ENCODE measurements at regions not wholly inside any gene's neighbourhood (a gene's known extent, or its start where the extent isn't known, plus 50 kb on each side); places are given as distances from the start of the nearest gene placed in this dataset.

DNA sequence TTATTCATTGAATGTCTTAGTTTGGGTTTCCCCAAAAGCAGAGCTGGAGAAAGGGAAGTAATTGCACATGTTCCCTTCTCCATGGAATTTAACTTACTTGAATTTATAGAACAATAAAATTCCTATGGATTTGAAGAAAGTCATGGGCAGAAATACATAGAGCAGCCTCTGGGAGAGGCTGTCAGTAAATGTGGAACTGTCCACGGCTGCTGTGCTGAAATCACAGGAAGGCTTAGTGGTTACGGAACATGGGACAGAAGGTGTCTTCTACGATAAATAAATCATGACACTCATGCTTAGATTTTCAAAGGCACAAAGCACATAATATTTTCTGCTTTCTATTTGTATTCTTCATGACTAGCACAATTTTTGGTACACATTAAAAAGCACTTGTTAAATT, 440.6 kb upstream of the IZUMO3 start:
- TF ChIP-seq ZNF660 (tag by site-specific recombination; IDR thresholded peaks at IDR 0.05) (no peak), SETDB1 (IDR thresholded peaks at IDR 0.05; ENCODE audit: insufficient read length, low read length) (no peak), ZNF548 (tag by site-specific recombination; IDR thresholded peaks at IDR 0.05) (no peak), ZNF530 (tag by site-specific recombination; IDR thresholded peaks at IDR 0.05; ENCODE audit: low read depth) (no peak), ZNF558 (tag by site-specific recombination; IDR thresholded peaks at IDR 0.05) (no peak), YY1 (tag by site-specific recombination; IDR thresholded peaks at IDR 0.05) (no peak), ZBTB17 (tag by site-specific recombination; IDR thresholded peaks at IDR 0.05) (no peak)
- TF ChIP-seq, protein P1, sequence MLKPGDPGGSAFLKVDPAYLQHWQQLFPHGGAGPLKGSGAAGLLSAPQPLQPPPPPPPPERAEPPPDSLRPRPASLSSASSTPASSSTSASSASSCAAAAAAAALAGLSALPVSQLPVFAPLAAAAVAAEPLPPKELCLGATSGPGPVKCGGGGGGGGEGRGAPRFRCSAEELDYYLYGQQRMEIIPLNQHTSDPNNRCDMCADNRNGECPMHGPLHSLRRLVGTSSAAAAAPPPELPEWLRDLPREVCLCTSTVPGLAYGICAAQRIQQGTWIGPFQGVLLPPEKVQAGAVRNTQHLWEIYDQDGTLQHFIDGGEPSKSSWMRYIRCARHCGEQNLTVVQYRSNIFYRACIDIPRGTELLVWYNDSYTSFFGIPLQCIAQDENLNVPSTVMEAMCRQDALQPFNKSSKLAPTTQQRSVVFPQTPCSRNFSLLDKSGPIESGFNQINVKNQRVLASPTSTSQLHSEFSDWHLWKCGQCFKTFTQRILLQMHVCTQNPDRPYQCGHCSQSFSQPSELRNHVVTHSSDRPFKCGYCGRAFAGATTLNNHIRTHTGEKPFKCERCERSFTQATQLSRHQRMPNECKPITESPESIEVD (tag by site-specific recombination; IDR thresholded peaks at IDR 0.05): no peak
- TF ChIP-seq, protein P2, sequence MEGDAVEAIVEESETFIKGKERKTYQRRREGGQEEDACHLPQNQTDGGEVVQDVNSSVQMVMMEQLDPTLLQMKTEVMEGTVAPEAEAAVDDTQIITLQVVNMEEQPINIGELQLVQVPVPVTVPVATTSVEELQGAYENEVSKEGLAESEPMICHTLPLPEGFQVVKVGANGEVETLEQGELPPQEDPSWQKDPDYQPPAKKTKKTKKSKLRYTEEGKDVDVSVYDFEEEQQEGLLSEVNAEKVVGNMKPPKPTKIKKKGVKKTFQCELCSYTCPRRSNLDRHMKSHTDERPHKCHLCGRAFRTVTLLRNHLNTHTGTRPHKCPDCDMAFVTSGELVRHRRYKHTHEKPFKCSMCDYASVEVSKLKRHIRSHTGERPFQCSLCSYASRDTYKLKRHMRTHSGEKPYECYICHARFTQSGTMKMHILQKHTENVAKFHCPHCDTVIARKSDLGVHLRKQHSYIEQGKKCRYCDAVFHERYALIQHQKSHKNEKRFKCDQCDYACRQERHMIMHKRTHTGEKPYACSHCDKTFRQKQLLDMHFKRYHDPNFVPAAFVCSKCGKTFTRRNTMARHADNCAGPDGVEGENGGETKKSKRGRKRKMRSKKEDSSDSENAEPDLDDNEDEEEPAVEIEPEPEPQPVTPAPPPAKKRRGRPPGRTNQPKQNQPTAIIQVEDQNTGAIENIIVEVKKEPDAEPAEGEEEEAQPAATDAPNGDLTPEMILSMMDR (tag by site-specific recombination; IDR thresholded peaks at IDR 0.05): no peak
- TF ChIP-seq, protein P3, sequence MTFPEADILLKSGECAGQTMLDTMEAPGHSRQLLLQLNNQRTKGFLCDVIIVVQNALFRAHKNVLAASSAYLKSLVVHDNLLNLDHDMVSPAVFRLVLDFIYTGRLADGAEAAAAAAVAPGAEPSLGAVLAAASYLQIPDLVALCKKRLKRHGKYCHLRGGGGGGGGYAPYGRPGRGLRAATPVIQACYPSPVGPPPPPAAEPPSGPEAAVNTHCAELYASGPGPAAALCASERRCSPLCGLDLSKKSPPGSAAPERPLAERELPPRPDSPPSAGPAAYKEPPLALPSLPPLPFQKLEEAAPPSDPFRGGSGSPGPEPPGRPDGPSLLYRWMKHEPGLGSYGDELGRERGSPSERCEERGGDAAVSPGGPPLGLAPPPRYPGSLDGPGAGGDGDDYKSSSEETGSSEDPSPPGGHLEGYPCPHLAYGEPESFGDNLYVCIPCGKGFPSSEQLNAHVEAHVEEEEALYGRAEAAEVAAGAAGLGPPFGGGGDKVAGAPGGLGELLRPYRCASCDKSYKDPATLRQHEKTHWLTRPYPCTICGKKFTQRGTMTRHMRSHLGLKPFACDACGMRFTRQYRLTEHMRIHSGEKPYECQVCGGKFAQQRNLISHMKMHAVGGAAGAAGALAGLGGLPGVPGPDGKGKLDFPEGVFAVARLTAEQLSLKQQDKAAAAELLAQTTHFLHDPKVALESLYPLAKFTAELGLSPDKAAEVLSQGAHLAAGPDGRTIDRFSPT (tag by site-specific recombination; IDR thresholded peaks at IDR 0.05): no peak
- TF ChIP-seq, protein P4, sequence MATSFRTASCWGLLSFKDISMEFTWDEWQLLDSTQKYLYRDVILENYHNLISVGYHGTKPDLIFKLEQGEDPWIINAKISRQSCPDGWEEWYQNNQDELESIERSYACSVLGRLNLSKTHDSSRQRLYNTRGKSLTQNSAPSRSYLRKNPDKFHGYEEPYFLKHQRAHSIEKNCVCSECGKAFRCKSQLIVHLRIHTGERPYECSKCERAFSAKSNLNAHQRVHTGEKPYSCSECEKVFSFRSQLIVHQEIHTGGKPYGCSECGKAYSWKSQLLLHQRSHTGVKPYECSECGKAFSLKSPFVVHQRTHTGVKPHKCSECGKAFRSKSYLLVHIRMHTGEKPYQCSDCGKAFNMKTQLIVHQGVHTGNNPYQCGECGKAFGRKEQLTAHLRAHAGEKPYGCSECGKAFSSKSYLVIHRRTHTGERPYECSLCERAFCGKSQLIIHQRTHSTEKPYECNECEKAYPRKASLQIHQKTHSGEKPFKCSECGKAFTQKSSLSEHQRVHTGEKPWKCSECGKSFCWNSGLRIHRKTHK (tag by site-specific recombination; IDR thresholded peaks at IDR 0.05): no peak

All from HEK293 (cell line).